ENCODE measurements at regions not wholly inside any gene's neighbourhood (a gene's known extent, or its start where the extent isn't known, plus 50 kb on each side); places are given as distances from the start of the nearest gene placed in this dataset.

DNA sequence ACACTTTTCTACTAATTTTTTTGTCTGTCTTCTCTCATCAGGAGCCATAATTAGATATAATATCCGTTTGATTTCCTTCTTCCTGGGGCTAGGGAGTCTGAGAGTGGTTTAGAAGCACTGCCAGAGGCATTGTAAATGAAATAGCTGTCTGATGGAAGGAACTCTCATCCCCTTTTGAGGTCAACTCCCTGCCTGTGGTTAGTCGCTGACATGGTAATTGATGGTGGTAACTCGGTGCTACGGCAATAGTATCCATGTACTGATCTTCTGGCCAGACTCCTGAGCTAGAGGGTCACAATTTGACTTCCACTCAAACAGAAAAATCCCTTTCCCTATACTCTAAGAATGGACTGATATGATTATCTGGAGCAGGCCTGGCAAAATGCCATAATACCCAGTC is 108.1 kb upstream of the TRPC5 start:
- no peaks in the 10 kb centered on the region for H4K20me1 ChIP-seq (ENCODE audit: insufficient read depth, low read length)
- H3K4me2 ChIP-seq (ENCODE audit: low read depth, low read length): no peak overlapping the region
- in situ Hi-C loops (cut with MboI; ENCODE audit: low sequenced_read_pairs) (no loop called here), dilution Hi-C loops (cut with HindIII; ENCODE audit: low sequenced_read_pairs, unreplicated experiment) (no loop called here), intact Hi-C loops (cut with micrococcal nuclease) (no loop called here)
- no peak overlapping the region for H2BK15ac ChIP-seq (ENCODE audit: low read depth, low read length)
- no peak overlapping the region for H3K56ac ChIP-seq (ENCODE audit: extremely low read depth, insufficient read depth, low read length)
- no peak overlapping the region for H3K23ac ChIP-seq (ENCODE audit: low read depth, low read length)
- H3K4ac ChIP-seq (ENCODE audit: low read depth, low read length): no peak overlapping the region
- no peak overlapping the region for H2AK5ac ChIP-seq (ENCODE audit: low read depth, low read length)
- CTCF ChIA-PET: no interaction called here
- H3K9ac ChIP-seq (ENCODE audit: low read depth, low read length): no peak overlapping the region
- no TSS peak for BruUV-seq (replicated peaks)
- DNase-seq: no peak
- H2AK9ac ChIP-seq (replicated peaks; ENCODE audit: low read depth, low read length, poor library complexity): no peak overlapping the region
- H3K79me1 ChIP-seq (ENCODE audit: low read depth in 1 of 2, low read length in 2 of 2): no peaks in the 10 kb centered on the region
- no peak overlapping the region for H2AFZ ChIP-seq (replicated peaks; ENCODE audit: low read length, poor library complexity)
- H3K27me3 ChIP-seq (ENCODE audit: control insufficient read depth, insufficient read depth, low read length): peaks cover 2% of the 10 kb centered on the region; the same call in 1 of the 2 replicates
- no peak for TF ChIP-seq RCOR1 (IDR thresholded peaks at IDR 0.05; ENCODE audit: insufficient replicate concordance, low read length)
- no peak for TF ChIP-seq MAZ (IDR thresholded peaks at IDR 0.05; ENCODE audit: borderline replicate concordance, low read depth, low read length)
- no peak for TF ChIP-seq SMC3 (IDR thresholded peaks at IDR 0.05; ENCODE audit: low read depth, low read length)
- TF ChIP-seq, protein P1, sequence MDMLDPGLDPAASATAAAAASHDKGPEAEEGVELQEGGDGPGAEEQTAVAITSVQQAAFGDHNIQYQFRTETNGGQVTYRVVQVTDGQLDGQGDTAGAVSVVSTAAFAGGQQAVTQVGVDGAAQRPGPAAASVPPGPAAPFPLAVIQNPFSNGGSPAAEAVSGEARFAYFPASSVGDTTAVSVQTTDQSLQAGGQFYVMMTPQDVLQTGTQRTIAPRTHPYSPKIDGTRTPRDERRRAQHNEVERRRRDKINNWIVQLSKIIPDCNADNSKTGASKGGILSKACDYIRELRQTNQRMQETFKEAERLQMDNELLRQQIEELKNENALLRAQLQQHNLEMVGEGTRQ (IDR thresholded peaks at IDR 0.05; ENCODE audit: low read depth, low read length): no peak
- no peak for TF ChIP-seq MXI1 (IDR thresholded peaks at IDR 0.05; ENCODE audit: borderline replicate concordance, low read depth, low read length)
- TF ChIP-seq, protein P2, sequence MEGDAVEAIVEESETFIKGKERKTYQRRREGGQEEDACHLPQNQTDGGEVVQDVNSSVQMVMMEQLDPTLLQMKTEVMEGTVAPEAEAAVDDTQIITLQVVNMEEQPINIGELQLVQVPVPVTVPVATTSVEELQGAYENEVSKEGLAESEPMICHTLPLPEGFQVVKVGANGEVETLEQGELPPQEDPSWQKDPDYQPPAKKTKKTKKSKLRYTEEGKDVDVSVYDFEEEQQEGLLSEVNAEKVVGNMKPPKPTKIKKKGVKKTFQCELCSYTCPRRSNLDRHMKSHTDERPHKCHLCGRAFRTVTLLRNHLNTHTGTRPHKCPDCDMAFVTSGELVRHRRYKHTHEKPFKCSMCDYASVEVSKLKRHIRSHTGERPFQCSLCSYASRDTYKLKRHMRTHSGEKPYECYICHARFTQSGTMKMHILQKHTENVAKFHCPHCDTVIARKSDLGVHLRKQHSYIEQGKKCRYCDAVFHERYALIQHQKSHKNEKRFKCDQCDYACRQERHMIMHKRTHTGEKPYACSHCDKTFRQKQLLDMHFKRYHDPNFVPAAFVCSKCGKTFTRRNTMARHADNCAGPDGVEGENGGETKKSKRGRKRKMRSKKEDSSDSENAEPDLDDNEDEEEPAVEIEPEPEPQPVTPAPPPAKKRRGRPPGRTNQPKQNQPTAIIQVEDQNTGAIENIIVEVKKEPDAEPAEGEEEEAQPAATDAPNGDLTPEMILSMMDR (conservative IDR thresholded peaks at IDR 0.05; ENCODE audit: low read depth, low read length): no peak
- no peak for TF ChIP-seq RAD21 (IDR thresholded peaks at IDR 0.05; ENCODE audit: low read length)
- no peak for TF ChIP-seq FOS (IDR thresholded peaks at IDR 0.05; ENCODE audit: low read depth, low read length)
- no peak for TF ChIP-seq BHLHE40 (IDR thresholded peaks at IDR 0.05; ENCODE audit: low read depth, low read length)
- TF ChIP-seq, protein P3, sequence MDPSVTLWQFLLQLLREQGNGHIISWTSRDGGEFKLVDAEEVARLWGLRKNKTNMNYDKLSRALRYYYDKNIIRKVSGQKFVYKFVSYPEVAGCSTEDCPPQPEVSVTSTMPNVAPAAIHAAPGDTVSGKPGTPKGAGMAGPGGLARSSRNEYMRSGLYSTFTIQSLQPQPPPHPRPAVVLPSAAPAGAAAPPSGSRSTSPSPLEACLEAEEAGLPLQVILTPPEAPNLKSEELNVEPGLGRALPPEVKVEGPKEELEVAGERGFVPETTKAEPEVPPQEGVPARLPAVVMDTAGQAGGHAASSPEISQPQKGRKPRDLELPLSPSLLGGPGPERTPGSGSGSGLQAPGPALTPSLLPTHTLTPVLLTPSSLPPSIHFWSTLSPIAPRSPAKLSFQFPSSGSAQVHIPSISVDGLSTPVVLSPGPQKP (IDR thresholded peaks at IDR 0.05; ENCODE audit: borderline replicate concordance, low read depth, low read length): no peak
- no peak for TF ChIP-seq NFE2L2 (IDR thresholded peaks at IDR 0.05; ENCODE audit: low read depth, low read length)
- no peak for TF ChIP-seq MAFK (IDR thresholded peaks at IDR 0.05; ENCODE audit: low read depth, low read length)
- no peak for TF ChIP-seq POLR2A (IDR thresholded peaks at IDR 0.05; ENCODE audit: low read depth, low read length)
- no peak for TF ChIP-seq CHD1 (IDR thresholded peaks at IDR 0.05; ENCODE audit: low read depth, low read length)
- no peak for TF ChIP-seq CEBPB (IDR thresholded peaks at IDR 0.05; ENCODE audit: low read depth, low read length)
- TF ChIP-seq RFX5 (IDR thresholded peaks at IDR 0.05; ENCODE audit: low read depth, low read length): no peak
- no peak overlapping the region for H2BK5ac ChIP-seq (ENCODE audit: low read depth, low read length, poor library complexity, severe bottlenecking)
- H4K91ac ChIP-seq (ENCODE audit: insufficient read depth, low read depth, low read length): no peak overlapping the region
- no peaks in the 10 kb centered on the region for H3K9me3 ChIP-seq (ENCODE audit: control insufficient read depth, insufficient read depth, low read length)
- POLR2A ChIA-PET (ENCODE audit: unreplicated experiment): no interaction called here
- H4K8ac ChIP-seq (ENCODE audit: low read depth in 2 of 2, low read length in 2 of 2): no peak overlapping the region
- WGBS, 2 experiments (ENCODE audit: extremely low coverage in 2 of 2, insufficient read length in 1 of 2): no CpG with 5 or more reads among the region's 4 CpGs
- no peaks in the 10 kb centered on the region for H3K9me1 ChIP-seq (ENCODE audit: insufficient read depth, low read length)
- H4K5ac ChIP-seq (ENCODE audit: low read depth, low read length): no peak overlapping the region
- no peak for ATAC-seq (ENCODE audit: low read depth)
- H3K14ac ChIP-seq (replicated peaks; ENCODE audit: low read depth, low read length): no peak overlapping the region
- no peak overlapping the region for H3K27ac ChIP-seq (ENCODE audit: insufficient read depth, low read length)
- no peak overlapping the region for H2BK20ac ChIP-seq (ENCODE audit: low read depth, low read length)
- no peak overlapping the region for H2BK120ac ChIP-seq (ENCODE audit: low read depth, low read length)
- no peak overlapping the region for H3K4me3 ChIP-seq (ENCODE audit: insufficient read depth, low read depth, low read length)
- no peaks in the 10 kb centered on the region for H3K36me3 ChIP-seq (ENCODE audit: control insufficient read depth, insufficient read depth, low read length)
- no peak overlapping the region for H3K18ac ChIP-seq (ENCODE audit: low read depth, low read length)
- no peaks in the 10 kb centered on the region for H3K4me1 ChIP-seq (ENCODE audit: control insufficient read depth, insufficient read depth, low read length)
